ENCODE measurements at regions not wholly inside any gene's neighbourhood (a gene's known extent, or its start where the extent isn't known, plus 50 kb on each side); places are given as distances from the start of the nearest gene placed in this dataset.

DNA sequence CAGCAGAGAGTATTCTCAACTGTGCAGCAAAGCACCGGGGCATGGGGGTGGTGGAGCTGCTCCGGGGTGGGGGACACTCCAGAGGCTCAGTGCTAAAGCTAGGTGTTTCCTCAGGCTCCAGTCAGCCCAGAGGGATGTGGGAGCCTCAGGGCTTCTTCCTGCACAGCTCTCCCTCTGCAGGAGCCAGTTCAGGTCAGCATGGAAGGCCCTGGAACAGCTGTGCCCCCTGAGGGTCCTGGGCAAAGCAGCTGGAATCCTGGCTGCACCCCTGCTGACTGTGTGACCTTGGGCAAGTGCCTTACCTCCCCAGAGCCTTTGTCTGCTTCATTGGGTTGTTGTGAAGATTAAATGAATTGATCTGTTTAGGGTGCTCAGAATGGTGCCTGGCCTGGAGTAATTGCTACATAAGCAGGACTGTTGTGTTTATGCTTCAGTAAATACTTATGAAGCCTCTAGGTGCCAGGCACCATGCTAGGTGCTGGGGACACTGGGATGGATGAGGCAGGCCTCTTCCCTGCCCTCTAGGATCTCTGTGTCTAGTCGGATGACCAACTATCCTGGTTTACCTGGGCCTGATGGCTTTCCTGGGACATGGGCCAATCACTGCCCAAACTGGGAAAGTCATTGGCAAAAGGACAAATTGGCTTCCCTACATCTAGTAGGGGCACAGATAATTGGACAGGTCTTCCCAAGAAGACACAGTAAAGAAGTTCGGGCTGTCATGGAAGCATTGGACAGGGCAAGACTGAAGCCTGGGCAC lies 64.2 kb upstream of the LCTL start:
- TF ChIP-seq, protein P1, sequence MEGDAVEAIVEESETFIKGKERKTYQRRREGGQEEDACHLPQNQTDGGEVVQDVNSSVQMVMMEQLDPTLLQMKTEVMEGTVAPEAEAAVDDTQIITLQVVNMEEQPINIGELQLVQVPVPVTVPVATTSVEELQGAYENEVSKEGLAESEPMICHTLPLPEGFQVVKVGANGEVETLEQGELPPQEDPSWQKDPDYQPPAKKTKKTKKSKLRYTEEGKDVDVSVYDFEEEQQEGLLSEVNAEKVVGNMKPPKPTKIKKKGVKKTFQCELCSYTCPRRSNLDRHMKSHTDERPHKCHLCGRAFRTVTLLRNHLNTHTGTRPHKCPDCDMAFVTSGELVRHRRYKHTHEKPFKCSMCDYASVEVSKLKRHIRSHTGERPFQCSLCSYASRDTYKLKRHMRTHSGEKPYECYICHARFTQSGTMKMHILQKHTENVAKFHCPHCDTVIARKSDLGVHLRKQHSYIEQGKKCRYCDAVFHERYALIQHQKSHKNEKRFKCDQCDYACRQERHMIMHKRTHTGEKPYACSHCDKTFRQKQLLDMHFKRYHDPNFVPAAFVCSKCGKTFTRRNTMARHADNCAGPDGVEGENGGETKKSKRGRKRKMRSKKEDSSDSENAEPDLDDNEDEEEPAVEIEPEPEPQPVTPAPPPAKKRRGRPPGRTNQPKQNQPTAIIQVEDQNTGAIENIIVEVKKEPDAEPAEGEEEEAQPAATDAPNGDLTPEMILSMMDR (IDR thresholded peaks at IDR 0.05; ENCODE audit: poor library complexity): no peak
- no peak for TF ChIP-seq EZH2phosphoT487 (IDR thresholded peaks at IDR 0.05; ENCODE audit: low read depth, severe bottlenecking, unreplicated experiment)
